ENCODE measurements at regions not wholly inside any gene's neighbourhood (a gene's known extent, or its start where the extent isn't known, plus 50 kb on each side); places are given as distances from the start of the nearest gene placed in this dataset.

- TF ChIP-seq CTCF (IDR thresholded peaks at IDR 0.05), result no peak
- TF ChIP-seq POLR2A (IDR thresholded peaks at IDR 0.05), result no peak
Measured at GRCh38 chr4:72743078-72743477, 174.1 kb upstream of the ADAMTS3 start.

Measured in body of pancreas (tissue), 4 donors.